Psoas muscle (tissue), 7 donors: ENCODE measurements at regions not wholly inside any gene's neighbourhood (a gene's known extent, or its start where the extent isn't known, plus 50 kb on each side); places are given as distances from the start of the nearest gene placed in this dataset.

Experiments
- ATAC-seq, 4 donors: fragments of 200-7000 bp; cut with Tn5 transposase; one replicate each; pipeline ENCODE4 v1.9.1; 2020; ENCODE audit warnings: moderate library complexity in 3 of 4, mild to moderate bottlenecking in 2 of 4
- DNase-seq, 2 donors: peaks; one replicate each; pipeline ENCODE4 v3.0.0-alpha.2; 2020
- H3K27ac ChIP-seq: fragments of 200-600 bp; one replicate; pipeline ENCODE4 v1.8.0; 2022
- H3K27me3 ChIP-seq, 3 donors: fragments of 200-600 bp in 1 of 3; one replicate each; pipeline versions ENCODE4 v1.6.1 to v1.8.0; 2013 to 2022; ENCODE audit warnings: low read length in 2 of 3, mild to moderate bottlenecking in 2 of 3, moderate library complexity in 1 of 3; ENCODE audit not compliant: insufficient read depth in 3 of 3
- H3K36me3 ChIP-seq, 2 donors: fragments of 200-600 bp in 1 of 2; one replicate each; pipeline versions ENCODE4 v1.6.1 to v1.8.0; 2013 to 2022; ENCODE audit warnings: low read depth in 1 of 2, mild to moderate bottlenecking in 1 of 2, moderate library complexity in 1 of 2; ENCODE audit not compliant: insufficient read depth in 1 of 2
- H3K4me1 ChIP-seq: fragments of 200-600 bp; one replicate; pipeline ENCODE4 v1.8.0; 2022
- H3K4me3 ChIP-seq: fragments of 200-600 bp; one replicate; pipeline ENCODE4 v1.8.0; 2022; ENCODE audit warnings: mild to moderate bottlenecking
- H3K9me3 ChIP-seq: fragments of 200-600 bp; one replicate; pipeline ENCODE4 v1.8.0; 2022
- WGBS, 3 donors: extraction: QIAGEN DNeasy Blood & Tissue Kit; methylation state at CpG; one replicate each; pipeline versions ENCODE4 v1.1.6 to v1.1.7; 2013; 5-methylcytosine and 5-hydroxymethylcytosine counted together
- intact Hi-C, 2 donors: fragments of 100-400 bp; cut with DNase I; formaldehyde crosslinking; loops; one replicate each; pipeline versions ENCODE4 v1.11.0 to v1.14.2; 2022
- TF ChIP-seq, protein P1 (sequence below): fragments of 200-600 bp; IDR thresholded peaks from one replicate; pipeline ENCODE4 v1.8.0; 2022; ENCODE audit warnings: antibody characterized with exemption
- donor health status: healthy with polysubstance abuse.
- donor health status: DM: no; HTN: no; CAD: no; lungs with moderate emphysema.
- donor health status: Bipolar disorder and iron deficiency.
- donor health status: healthy.
- donor health status: DM: yes; HTN: yes; CAD: no.
- donor health status: DM: no; HTN: no; CAD: no.
- donor health status: DM: yes; HTN: yes; CAD: no.

GRCh38 chr16:65919145-65919985 lies 447.1 kb upstream of the CDH5 start:
- no peak for ATAC-seq
- no peak for DNase-seq
- Histone ChIP-seq H3K27ac (no peak overlapping the region), H3K9me3 (no peaks in the 10 kb centered on the region), H3K36me3 (no peaks in the 10 kb centered on the region), H3K4me3 (no peak overlapping the region), H3K4me1 (no peaks in the 10 kb centered on the region), H3K27me3 (peaks cover 0 to 2% (median 0%) of the 10 kb centered on the region in 3 donors)
- WGBS, 3 donors: 77 to 81% (median 78%) methylated on average over 27 of the region's 27 CpGs
- TF ChIP-seq, protein P1, sequence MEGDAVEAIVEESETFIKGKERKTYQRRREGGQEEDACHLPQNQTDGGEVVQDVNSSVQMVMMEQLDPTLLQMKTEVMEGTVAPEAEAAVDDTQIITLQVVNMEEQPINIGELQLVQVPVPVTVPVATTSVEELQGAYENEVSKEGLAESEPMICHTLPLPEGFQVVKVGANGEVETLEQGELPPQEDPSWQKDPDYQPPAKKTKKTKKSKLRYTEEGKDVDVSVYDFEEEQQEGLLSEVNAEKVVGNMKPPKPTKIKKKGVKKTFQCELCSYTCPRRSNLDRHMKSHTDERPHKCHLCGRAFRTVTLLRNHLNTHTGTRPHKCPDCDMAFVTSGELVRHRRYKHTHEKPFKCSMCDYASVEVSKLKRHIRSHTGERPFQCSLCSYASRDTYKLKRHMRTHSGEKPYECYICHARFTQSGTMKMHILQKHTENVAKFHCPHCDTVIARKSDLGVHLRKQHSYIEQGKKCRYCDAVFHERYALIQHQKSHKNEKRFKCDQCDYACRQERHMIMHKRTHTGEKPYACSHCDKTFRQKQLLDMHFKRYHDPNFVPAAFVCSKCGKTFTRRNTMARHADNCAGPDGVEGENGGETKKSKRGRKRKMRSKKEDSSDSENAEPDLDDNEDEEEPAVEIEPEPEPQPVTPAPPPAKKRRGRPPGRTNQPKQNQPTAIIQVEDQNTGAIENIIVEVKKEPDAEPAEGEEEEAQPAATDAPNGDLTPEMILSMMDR: no peak
- intact Hi-C loops: no loop called here

DNA sequence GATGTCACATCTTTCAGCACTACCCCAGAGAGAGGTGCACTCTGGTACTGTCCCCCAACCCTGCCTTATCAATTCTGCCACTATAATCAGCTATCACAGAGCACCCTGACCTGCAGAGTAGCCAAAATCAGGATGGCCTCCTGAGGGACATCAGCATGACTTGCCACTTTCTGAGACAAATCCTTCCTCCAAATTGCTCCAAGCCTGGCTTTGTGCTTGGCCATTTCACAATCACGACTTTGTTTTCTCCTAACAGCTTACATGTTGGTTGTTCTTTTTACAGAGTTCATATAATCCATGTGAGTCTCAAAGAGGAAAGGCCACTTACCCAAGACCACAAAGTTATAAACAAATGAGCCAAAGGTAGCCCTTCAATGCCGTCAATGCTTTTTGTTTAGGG lies 449.0 kb upstream of the CDH5 start:
- TF ChIP-seq, protein P1: no peak
- H3K9me3 ChIP-seq: no peaks in the 10 kb centered on the region
- H3K4me3 ChIP-seq: no peak overlapping the region
- no peaks in the 10 kb centered on the region for H3K36me3 ChIP-seq
- no peaks in the 10 kb centered on the region for H3K4me1 ChIP-seq
- no peak overlapping the region for H3K27ac ChIP-seq
- no peak for DNase-seq
- H3K27me3 ChIP-seq: peaks cover 0 to 2% (median 0%) of the 10 kb centered on the region in 3 donors
- 76 to 79% (median 77%) methylated on average over 2 of the region's 2 CpGs for WGBS, 3 donors
- no peak for ATAC-seq
- intact Hi-C loops: no loop called here

DNA sequence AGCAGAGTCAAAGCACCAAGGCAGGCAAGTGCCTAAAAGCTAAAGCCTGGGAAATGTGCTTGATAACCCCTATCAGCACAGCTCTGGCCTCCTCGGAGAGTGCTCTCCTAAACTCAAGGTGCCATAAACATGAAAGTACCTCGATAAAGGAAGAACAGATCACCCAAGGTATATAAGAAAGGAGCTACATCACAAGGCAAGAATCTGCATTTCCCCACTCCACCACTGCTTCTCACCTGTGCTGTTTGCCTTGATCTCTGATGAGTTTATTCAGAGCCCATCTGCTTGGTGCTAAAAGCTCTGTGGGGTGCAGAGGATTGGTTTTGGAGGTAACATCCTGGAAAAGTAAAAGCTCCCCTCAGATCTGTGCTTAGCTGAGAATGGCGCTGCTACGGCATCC lies 449.5 kb upstream of the CDH5 start:
- TF ChIP-seq, protein P1: no peak
- WGBS, 3 donors: 59 to 72% (median 72%) methylated on average over 4 of the region's 4 CpGs
- no peak for DNase-seq
- intact Hi-C loops: no loop called here
- peaks cover 0 to 2% (median 0%) of the 10 kb centered on the region in 3 donors for H3K27me3 ChIP-seq
- no peak overlapping the region for H3K27ac ChIP-seq
- ATAC-seq: no peak
- no peak overlapping the region for H3K4me3 ChIP-seq
- H3K4me1 ChIP-seq: no peaks in the 10 kb centered on the region
- H3K36me3 ChIP-seq: no peaks in the 10 kb centered on the region
- no peaks in the 10 kb centered on the region for H3K9me3 ChIP-seq

GRCh38 chr16:65910291-65910690 lies 456.2 kb upstream of the CDH5 start:
- intact Hi-C loops: no loop called here
- Histone ChIP-seq H3K36me3 (no peaks in the 10 kb centered on the region), H3K9me3 (no peaks in the 10 kb centered on the region), H3K4me3 (no peak overlapping the region), H3K27ac (no peak overlapping the region), H3K4me1 (no peaks in the 10 kb centered on the region), H3K27me3 (no peaks in the 10 kb centered on the region)
- ATAC-seq: no peak
- 51 to 66% (median 56%) methylated on average over 5 of the region's 5 CpGs for WGBS, 3 donors
- TF ChIP-seq, protein P1: no peak
- no peak for DNase-seq
